ENCODE measurements at regions not wholly inside any gene's neighbourhood (a gene's known extent, or its start where the extent isn't known, plus 50 kb on each side); places are given as distances from the start of the nearest gene placed in this dataset.

- RAD21 ChIA-PET (ENCODE audit: low non-redundant PET in 1 of 2, low total read pairs in 2 of 2, uncharacterized antibody in 2 of 2, unreplicated experiment in 2 of 2), result no interaction called here
- Histone ChIP-seq H4K20me1 (ENCODE audit: insufficient read depth) (no peaks in the 10 kb centered on the region), H3K27ac (ENCODE audit: low read depth, low read length) (no peak overlapping the region), H3K9me3 (ENCODE audit: control insufficient read depth in 1 of 2, insufficient read depth in 1 of 2, low read depth in 1 of 2, low read length in 2 of 2) (no peaks in the 10 kb centered on the region), H3K9me2 (ENCODE audit: insufficient read depth) (no peaks in the 10 kb centered on the region), H3K4me2 (ENCODE audit: low read length) (no peak overlapping the region), H3K4me3 (replicated peaks in 1 of 2; ENCODE audit: low read depth in 1 of 2, low read length in 2 of 2) (no peak overlapping the region), H3K4me1 (ENCODE audit: control insufficient read depth in 1 of 2, insufficient read depth in 2 of 2, low read length in 2 of 2) (no peaks in the 10 kb centered on the region), H2AFZ (ENCODE audit: low read depth, low read length, poor library complexity, severe bottlenecking) (no peak overlapping the region), H3K79me2 (ENCODE audit: insufficient read depth, low read length) (no peaks in the 10 kb centered on the region), H3K9ac (ENCODE audit: low read length) (no peak overlapping the region), H3K36me3 (ENCODE audit: control insufficient read depth in 1 of 2, insufficient read depth in 2 of 2, low read length in 2 of 2) (no peaks in the 10 kb centered on the region), H3K27me3 (ENCODE audit: insufficient read depth, low read length) (no peaks in the 10 kb centered on the region)
- CTCF ChIA-PET, result no interaction called here
- DNase-seq (ENCODE audit: low read depth, low spot score), result no peak
- no peak for ATAC-seq
- no TSS peak for BruUV-seq (replicated peaks)
- intact Hi-C loops (cut with micrococcal nuclease), result no loop called here
- TF ChIP-seq TCF7L2 (IDR thresholded peaks at IDR 0.05; ENCODE audit: borderline replicate concordance, extremely low read depth, insufficient read depth, insufficient read length) (no peak), EZH2phosphoT487 (IDR thresholded peaks at IDR 0.05; ENCODE audit: borderline replicate concordance) (no peak), MAX (IDR thresholded peaks at IDR 0.05) (no peak), ELF1 (IDR thresholded peaks at IDR 0.05; ENCODE audit: borderline replicate concordance, low read depth) (no peak), YY1 (IDR thresholded peaks at IDR 0.05; ENCODE audit: extremely low read depth, insufficient replicate concordance, low read depth, low read length) (no peak), SIN3A (IDR thresholded peaks at IDR 0.05; ENCODE audit: low read depth) (no peak), SP1 (IDR thresholded peaks at IDR 0.05; ENCODE audit: low read depth) (no peak), CTCF (IDR thresholded peaks at IDR 0.05 in 2 of 3, conservative IDR thresholded peaks at IDR 0.05 in 1 of 3; ENCODE audit: borderline replicate concordance in 1 of 3, insufficient read depth in 1 of 3, low read depth in 2 of 3, low read length in 2 of 3) (no peak), EZH2 (IDR thresholded peaks at IDR 0.05) (no peak), REST (IDR thresholded peaks at IDR 0.05; ENCODE audit: low read depth) (no peak), POLR2A (IDR thresholded peaks at IDR 0.05; ENCODE audit: borderline replicate concordance, extremely low read depth, insufficient read depth, insufficient read length) (no peak), JUND (IDR thresholded peaks at IDR 0.05) (no peak)
- POLR2A ChIA-PET, result no interaction called here
These were observed 226.0 kb upstream of the C11orf87 start for GRCh38 chr11:109196016-109196415.
